Glomerular visceral epithelial cell (primary cell): ENCODE measurements at regions not wholly inside any gene's neighbourhood (a gene's known extent, or its start where the extent isn't known, plus 50 kb on each side); places are given as distances from the start of the nearest gene placed in this dataset.

ENCODE experiments used
- DNase-seq: peaks from one replicate; pipeline ENCODE4 v3.0.0-alpha.2; 2016; ENCODE audit errors: extremely low spot score

DNA sequence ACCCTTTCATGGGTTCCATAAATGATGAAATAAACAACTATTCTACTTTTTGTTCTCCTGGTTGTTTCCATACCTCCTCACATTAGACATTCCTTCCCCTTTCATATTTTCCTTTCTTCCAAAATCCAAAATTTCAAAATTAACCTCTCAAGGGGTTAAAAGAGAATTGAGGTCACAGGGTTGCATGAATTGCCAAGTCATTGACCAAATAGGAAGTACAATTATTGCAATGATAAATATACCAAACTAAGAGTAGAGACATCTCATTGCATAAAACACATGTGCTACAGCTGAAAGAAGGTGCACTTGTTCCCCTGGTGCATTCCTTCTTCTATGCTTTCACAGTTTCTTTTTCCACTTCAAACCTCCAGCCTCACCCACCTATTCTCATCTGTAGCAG, 136.1 kb downstream of the KCTD12 start:
- no peak for DNase-seq

DNA sequence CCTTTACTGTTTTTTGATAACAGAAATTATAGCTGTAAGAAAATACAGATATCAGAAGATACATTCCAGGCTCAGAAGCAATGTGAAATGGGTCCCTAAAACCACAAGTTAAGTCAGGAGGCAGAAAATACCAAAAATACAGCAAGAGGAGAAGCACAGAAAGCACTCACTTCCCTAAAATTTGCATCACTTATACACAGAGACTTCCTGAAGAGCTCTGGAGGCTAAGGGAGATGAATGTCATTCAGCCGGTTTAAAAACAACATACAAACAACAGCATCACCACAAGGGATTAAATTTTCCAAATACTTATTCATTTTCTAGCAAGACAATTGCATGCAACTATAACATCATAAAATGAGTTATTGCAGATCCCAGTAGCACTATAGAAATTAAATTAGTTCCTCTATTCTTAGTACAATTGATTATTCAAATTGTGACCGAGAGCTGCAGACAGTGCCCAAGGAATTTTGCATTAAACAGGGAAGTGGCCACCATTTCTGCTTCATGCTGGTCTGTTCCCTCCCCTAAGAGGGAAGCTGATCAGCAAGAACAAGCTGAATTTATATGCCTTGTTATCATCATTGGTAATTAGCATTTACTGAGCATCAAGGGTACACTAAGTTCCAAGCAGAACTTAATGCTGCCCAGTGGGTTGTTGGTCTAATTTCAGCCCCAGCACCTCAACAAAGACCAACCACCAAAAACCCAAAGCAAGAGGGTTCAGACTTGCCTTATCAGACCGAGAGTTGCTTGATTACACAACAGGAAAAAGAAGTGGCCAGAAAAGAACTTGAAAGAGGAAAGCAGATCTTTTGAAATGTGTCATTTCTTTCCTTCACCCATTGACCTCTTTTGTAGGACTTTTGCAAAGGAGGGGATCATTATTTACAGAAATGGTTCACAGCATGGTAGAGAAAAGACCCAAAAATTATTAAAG, 140.7 kb downstream of the KCTD12 start:
- DNase-seq = no peak

GRCh38 chr13:76741624-76742023, 144.6 kb downstream of the KCTD12 start:
- no peak for DNase-seq

DNA sequence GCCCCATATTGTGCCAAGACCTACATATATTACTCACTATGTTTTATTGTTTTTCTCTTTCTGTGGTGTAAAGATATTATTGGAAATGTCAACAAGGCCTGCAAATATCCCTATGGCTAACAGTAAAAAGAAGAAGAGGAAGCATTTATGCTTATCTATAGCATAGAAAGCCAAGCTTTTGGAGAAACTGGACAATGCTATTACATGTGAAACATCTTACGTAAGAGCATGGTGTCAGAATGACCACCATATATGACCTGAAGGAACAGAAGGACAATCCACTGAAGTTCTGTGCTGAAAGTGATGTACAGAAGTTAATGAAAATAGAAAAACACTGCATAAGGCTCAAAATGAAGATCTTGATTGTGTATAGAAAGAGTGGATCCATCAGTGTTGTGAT, 145.2 kb downstream of the KCTD12 start:
- DNase-seq = no peak

DNA sequence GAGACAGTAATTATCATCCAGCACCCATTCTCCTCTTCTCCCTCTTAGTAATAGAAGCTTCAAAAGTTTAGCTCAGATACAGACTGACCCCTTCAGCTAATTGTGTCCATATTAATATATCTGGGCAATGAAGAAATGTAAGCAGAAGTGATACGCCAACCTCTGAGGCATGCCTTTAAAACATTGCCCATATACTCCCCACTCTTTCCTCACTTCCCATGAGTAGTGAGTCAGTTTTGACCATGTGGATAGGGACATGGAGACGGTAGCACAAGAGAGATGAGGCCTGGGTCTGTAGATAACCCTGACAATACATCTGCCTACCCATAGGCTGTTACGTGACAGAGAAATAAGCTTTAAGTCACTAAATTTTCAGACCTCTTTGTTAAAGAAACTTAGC, 147.6 kb downstream of the KCTD12 start:
- no peak for DNase-seq

DNA sequence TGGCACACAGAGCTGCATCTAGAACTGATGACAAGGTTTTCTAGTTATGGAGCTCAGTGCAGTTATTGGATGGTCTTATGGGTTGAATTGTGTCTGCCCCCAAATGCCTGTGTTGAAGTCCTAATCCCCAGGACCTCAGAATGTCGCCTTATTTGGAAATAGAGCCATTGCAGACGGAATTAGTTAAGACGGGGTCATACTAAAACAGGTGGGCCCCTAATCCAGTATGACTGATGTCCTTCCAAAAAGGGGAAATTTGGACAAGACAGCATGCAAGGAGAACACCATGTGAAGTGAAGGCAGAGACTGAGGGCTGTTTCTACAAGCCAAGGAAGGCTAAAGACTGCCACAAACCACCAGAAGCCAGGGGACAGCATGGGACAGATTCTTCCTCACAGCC, 148.7 kb downstream of the KCTD12 start:
- no peak for DNase-seq

DNA sequence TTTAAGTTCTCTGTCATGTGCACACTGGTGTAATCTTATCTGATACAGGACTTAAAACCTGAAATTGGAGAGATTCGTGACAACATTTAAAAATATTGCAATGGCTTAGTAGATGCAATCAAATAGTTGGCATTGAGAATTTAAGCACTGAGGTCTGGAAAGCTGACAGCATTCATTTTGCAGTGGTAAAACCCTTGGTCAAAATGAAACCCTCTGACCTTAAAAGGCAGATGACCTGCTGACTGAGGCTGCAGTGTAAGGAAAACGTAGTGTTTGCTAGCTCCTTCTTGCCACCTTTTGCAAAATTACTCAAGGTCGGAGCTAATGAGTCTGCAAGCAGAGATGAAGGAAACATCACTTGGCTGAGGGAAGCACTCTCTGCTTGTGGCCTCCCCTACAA, 150.6 kb downstream of the KCTD12 start:
- no peak for DNase-seq

- DNase-seq = no peak
These were observed 152.5 kb downstream of the KCTD12 start for GRCh38 chr13:76733671-76734070.

- DNase-seq = no peak
These were observed 153.8 kb downstream of the KCTD12 start for GRCh38 chr13:76732367-76732766.

- DNase-seq = no peak
These were observed 156.0 kb downstream of the KCTD12 start for GRCh38 chr13:76730220-76730619.

- no peak for DNase-seq
These were observed 156.5 kb downstream of the KCTD12 start for GRCh38 chr13:76729691-76730090.

DNA sequence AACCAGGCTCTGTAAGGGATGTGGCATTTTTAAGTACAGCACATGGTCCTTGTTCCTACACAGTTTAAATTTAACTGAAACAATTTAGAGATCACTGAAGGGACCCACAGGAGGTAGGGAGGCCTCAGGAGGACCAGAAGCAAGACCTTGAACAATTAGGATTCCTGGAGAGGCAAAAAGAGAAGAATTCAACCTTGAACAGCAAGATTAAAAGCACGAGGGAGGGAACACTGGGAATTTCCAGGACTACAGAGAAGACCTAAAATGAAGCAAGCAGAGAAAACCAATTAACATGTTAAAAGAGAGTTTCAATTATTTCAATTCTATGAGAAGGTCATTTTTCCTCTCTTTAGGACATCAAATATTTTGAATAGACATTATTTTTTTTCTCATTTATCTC, 160.3 kb downstream of the KCTD12 start:
- no peak for DNase-seq

GRCh38 chr13:76725211-76725610, 161.0 kb downstream of the KCTD12 start:
- no peak for DNase-seq

DNA sequence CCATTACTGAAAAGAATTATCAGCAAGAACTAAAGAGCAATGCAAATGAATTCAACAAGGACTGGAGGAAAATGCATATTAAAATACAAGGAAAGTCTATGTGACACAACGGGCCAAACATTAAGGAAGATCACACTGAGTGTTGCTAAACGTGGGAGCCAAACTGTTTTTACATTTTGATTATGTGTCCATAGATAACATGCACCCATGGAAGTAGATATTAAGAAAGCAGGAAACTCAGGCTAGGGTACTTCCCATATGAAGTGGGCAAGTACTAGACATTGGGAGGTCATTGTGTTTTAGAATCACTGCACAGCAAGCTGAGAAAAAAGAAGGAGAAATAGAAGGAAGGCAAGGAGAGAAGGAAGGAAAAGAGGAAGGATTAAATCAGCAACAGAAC, 161.8 kb downstream of the KCTD12 start:
- DNase-seq = no peak

- peak; percentile 20 for DNase-seq
These were observed 162.5 kb downstream of the KCTD12 start for GRCh38 chr13:76723551-76724232.

DNA sequence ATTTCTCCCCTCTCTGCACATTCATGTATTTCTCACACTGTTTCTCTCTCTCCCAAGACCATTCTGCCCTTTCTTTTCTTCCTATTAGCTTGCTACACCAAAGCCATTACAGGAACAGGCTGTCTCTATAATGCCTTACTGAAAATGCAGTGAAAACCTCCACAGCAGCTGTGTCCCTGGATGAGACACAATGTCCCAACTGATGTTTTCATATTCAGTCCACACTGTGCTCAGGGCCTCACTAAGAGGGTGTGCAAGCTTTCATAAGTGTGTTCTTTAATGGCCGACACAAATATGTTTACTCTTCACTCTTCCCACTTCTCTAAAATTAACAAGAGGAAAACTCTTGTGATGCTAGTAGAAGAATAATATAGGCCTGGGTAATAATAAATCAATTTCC, 163.4 kb downstream of the KCTD12 start:
- no peak for DNase-seq

GRCh38 chr13:76720821-76721220, 165.4 kb downstream of the KCTD12 start:
- no peak for DNase-seq

DNA sequence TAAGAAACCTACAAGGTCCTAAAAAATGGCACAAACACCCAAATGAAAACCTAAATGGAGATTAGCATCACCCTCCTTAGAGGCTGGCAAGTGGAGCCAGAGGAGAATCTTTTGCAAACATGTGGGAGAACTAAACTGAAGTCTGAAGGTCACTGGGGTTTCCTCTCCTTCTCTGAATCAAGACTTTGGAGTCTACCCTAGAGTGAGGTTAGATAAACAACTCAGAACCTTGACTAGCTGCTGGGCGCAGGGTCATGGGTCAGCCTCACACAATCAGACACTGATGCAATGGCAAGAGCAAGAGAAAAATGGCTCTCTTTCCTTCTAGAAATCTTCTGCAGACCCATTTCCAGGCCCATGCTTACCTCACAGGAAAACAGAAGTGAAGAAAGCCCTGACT, 165.8 kb downstream of the KCTD12 start:
- no peak for DNase-seq

DNA sequence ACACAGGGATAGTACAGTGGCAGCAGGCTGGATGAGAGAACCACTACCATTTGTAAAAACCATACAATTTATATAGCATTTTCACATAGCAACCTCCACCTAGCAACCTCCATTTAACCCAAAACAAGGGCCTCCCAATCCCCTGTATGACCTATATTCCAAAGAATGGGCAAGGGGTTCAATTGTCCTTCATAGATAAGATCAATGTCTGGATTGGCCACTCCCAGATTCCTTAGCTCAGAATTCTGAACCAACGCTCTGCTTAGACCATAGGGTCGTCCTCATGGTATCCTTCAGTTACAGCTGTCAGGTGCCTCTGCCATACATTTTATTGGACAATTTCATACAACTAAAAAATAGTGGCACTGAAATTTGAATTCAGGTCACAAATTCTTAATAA, 166.2 kb downstream of the KCTD12 start:
- DNase-seq = no peak

GRCh38 chr13:76717092-76717491, 169.1 kb downstream of the KCTD12 start:
- DNase-seq = no peak

GRCh38 chr13:76715621-76716020, 170.6 kb downstream of the KCTD12 start:
- DNase-seq = no peak

DNA sequence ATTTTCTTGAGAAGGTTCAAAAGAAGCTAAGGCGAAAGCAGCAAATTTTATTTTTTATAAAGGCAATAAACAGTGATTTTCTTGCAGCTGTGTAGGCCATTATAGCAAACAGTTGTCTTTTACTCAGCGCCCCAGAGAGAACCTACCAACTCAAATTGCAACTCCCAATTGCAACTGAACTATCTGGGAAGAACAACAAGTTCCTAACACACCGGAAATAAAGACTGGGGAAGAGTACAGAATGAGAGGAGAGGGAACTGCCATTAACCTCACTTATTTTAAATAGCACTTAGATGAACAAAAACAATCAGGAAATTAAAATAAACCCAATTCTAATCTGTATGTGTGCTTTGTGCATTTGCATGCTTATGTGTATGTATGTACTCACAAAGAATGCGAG, 171.1 kb downstream of the KCTD12 start:
- no peak for DNase-seq

- DNase-seq = no peak
These were observed 172.9 kb downstream of the KCTD12 start for GRCh38 chr13:76713280-76713679.
